ENCODE measurements at regions not wholly inside any gene's neighbourhood (a gene's known extent, or its start where the extent isn't known, plus 50 kb on each side); places are given as distances from the start of the nearest gene placed in this dataset.

GRCh38 chr2:177038787-177039484 is 173.7 kb upstream of the HNRNPA3 start (continued):
- TF ChIP-seq PRDM4 (tag by site-specific recombination; IDR thresholded peaks at IDR 0.05) (peak; percentile 94), KLF8 (tag by site-specific recombination; IDR thresholded peaks at IDR 0.05) (no peak), ZNF561 (tag by site-specific recombination; IDR thresholded peaks at IDR 0.05; ENCODE audit: borderline replicate concordance) (0 out of 2 replicates have a peak, but pooled peaks have one; percentile 63), FEZF1 (tag by site-specific recombination; IDR thresholded peaks at IDR 0.05) (peak; percentile 97), ZBTB49 (tag by site-specific recombination; IDR thresholded peaks at IDR 0.05; ENCODE audit: low read depth) (peak; percentile 39; the same call in 1 of the 2 replicates), ZNF302 (tag by site-specific recombination; IDR thresholded peaks at IDR 0.05; ENCODE audit: low read depth) (0 out of 2 replicates have a peak, but pooled peaks have one; percentile 28), ZNF24 (tag by site-specific recombination; IDR thresholded peaks at IDR 0.05) (peak; percentile 51; the same call in 1 of the 2 replicates), GLIS1 (tag by site-specific recombination; IDR thresholded peaks at IDR 0.05) (peak; percentile 67), ZNF404 (tag by site-specific recombination; IDR thresholded peaks at IDR 0.05) (no peak), ZFHX2 (tag by site-specific recombination; conservative IDR thresholded peaks at IDR 0.05) (peak; percentile 69), ZNF324 (tag by site-specific recombination; IDR thresholded peaks at IDR 0.05) (0 out of 2 replicates have a peak, but pooled peaks have one; percentile 38), ZXDB (tag by site-specific recombination; IDR thresholded peaks at IDR 0.05) (peak; percentile 83), ZNF148 (tag by site-specific recombination; IDR thresholded peaks at IDR 0.05; ENCODE audit: borderline replicate concordance) (no peak), REST (tag by site-specific recombination; IDR thresholded peaks at IDR 0.05) (no peak), SCRT2 (tag by site-specific recombination; IDR thresholded peaks at IDR 0.05) (no peak), ZNF350 (tag by site-specific recombination; IDR thresholded peaks at IDR 0.05) (no peak), SCRT1 (tag by site-specific recombination; IDR thresholded peaks at IDR 0.05; ENCODE audit: borderline replicate concordance) (peak; percentile 47; the same call in 1 of the 2 replicates), ZNF362 (tag by site-specific recombination; IDR thresholded peaks at IDR 0.05) (no peak), ZBTB48 (tag by site-specific recombination; IDR thresholded peaks at IDR 0.05) (no peak), REPIN1 (tag by site-specific recombination; IDR thresholded peaks at IDR 0.05; ENCODE audit: low read depth) (0 out of 2 replicates have a peak, but pooled peaks have one; percentile 12), ZNF704 (tag by site-specific recombination; IDR thresholded peaks at IDR 0.05) (no peak), ZNF623 (tag by site-specific recombination; IDR thresholded peaks at IDR 0.05) (no peak), ZFP69B (tag by site-specific recombination; IDR thresholded peaks at IDR 0.05) (no peak), ZNF596 (tag by site-specific recombination; IDR thresholded peaks at IDR 0.05) (no peak; the same call in 1 of the 2 replicates)
